SU-DHL-6 (cell line): ENCODE measurements at regions not wholly inside any gene's neighbourhood (a gene's known extent, or its start where the extent isn't known, plus 50 kb on each side); places are given as distances from the start of the nearest gene placed in this dataset.

Experiments
- H2AFZ ChIP-seq: fragments of 200-600 bp; sonication (generic); 2 replicates; pipeline ENCODE4 v1.6.1; 2014; ENCODE audit warnings: low read depth, mild to moderate bottlenecking, moderate library complexity, mixed read lengths, antibody characterized with exemption, low read length; ENCODE audit not compliant: severe bottlenecking
- H3F3A ChIP-seq: fragments of 200-600 bp; shearing (Covaris generic); 2 replicates; pipeline ENCODE4 v1.6.0; 2016; ENCODE audit warnings: antibody characterized with exemption, mild to moderate bottlenecking; ENCODE audit not compliant: insufficient read depth
- H3K27ac ChIP-seq: fragments of 200-600 bp; sonication (generic); 2 replicates; pipeline ENCODE4 v1.5.1; 2016; ENCODE audit warnings: low read depth, mild to moderate bottlenecking, low read length, moderate library complexity, mixed read lengths
- H3K27me3 ChIP-seq: fragments of 200-600 bp; sonication (generic), shearing (Covaris generic); 2 replicates; pipeline ENCODE4 v1.6.0; 2014; ENCODE audit warnings: mild to moderate bottlenecking, low read length
- H3K36me3 ChIP-seq: fragments of 200-600 bp; sonication (generic); 2 replicates; pipeline ENCODE4 v1.6.1; 2014; ENCODE audit warnings: mild to moderate bottlenecking, low read length, mixed read lengths
- H3K4me2 ChIP-seq: fragments of 300-600, 200-600 bp; shearing (Covaris generic), sonication (generic); 2 replicates; pipeline ENCODE4 v1.6.0; 2014; ENCODE audit warnings: low read length, low read depth, mild to moderate bottlenecking; ENCODE audit not compliant: poor library complexity, severe bottlenecking
- H3K4me3 ChIP-seq: fragments of 200-600 bp; sonication (generic); 2 replicates; pipeline ENCODE4 v1.5.1; 2014; ENCODE audit warnings: antibody characterized with exemption, low read length, mild to moderate bottlenecking, mixed read lengths; ENCODE audit not compliant: insufficient read depth, poor library complexity, severe bottlenecking
- H3K79me2 ChIP-seq: fragments of 200-600 bp; sonication (generic); 2 replicates; pipeline ENCODE4 v1.6.1; 2014; ENCODE audit warnings: mild to moderate bottlenecking, low read length, moderate library complexity; ENCODE audit not compliant: insufficient read depth
- H3K9ac ChIP-seq: fragments of 200-600 bp; sonication (generic); 2 replicates; pipeline ENCODE4 v1.7.0; 2014; ENCODE audit warnings: mild to moderate bottlenecking, low read length
- H3K9me2 ChIP-seq: fragments of 200-600 bp; sonication (generic); replicated peaks from 2 replicates; pipeline ENCODE4 v1.6.1; 2014; ENCODE audit warnings: low read length; ENCODE audit not compliant: insufficient read depth
- H3K9me3 ChIP-seq: fragments of 200-600 bp; sonication (generic); 2 replicates; pipeline ENCODE4 v1.6.1; 2014; ENCODE audit warnings: low read length, mixed read lengths; ENCODE audit not compliant: insufficient read depth
- H4K20me1 ChIP-seq: fragments of 200-600 bp; sonication (generic); 2 replicates; pipeline ENCODE4 v1.6.1; 2014; ENCODE audit warnings: low read depth, mild to moderate bottlenecking, antibody characterized with exemption, low read length, moderate library complexity, mixed read lengths
- EZH2phosphoT487 ChIP-seq: fragments of 200-600 bp; sonication (generic), shearing (Covaris generic); conservative IDR thresholded peaks from 2 replicates; pipeline ENCODE4 v1.6.1; 2018; ENCODE audit warnings: mild to moderate bottlenecking, antibody characterized with exemption, low read length, moderate library complexity, mixed read lengths
- TF ChIP-seq, protein P1 (sequence below): fragments of 200-600 bp; sonication (generic); IDR thresholded peaks from one replicate; pipeline ENCODE4 v1.5.1; 2017; ENCODE audit warnings: antibody characterized with exemption, mild to moderate bottlenecking, low read length, moderate library complexity; ENCODE audit not compliant: insufficient read depth, poor library complexity, severe bottlenecking

DNA sequence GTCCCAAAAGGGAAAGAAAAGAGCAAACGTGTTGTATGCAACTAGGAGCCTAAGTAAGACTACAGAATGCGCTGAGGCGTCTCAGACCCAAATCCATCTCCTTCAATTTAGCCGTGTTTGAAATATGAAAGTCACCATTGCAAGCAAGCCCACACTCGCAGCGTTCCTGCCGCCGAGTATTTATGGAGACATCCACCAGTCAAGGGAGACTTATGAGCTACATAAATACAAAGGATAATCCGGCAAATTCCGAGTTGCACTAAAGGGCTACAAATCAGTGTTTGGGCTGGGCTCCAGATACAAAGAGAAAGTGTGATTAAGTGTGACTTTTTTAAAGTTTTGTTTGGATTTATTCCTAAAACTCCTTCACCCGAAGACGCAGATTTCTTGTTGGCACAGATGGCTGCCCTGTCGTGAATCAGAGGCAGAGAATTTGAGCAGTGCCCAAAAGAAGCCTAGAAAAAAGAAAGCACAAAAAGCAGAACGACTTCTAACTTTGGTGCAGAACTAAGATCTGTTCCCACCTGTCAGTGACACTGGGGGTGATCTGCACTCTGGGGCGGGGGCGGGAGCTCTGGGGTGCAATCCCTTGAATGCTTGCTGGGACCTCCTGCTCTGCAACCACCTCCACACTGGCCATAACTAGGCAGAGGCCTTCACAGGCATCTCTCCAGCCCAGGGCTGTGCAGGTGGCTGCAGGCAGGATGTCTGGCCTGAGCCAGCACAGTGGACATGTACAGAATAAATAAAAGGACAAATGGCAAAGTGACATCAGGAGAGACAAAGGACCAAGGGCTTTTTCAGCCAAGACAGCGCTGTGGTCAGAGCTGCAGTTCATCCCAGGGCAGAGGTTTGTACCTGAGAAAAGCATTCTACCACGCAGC lies 489.7 kb downstream of the NPHP4 start:
- Histone ChIP-seq H3F3A (no peaks in the 10 kb centered on the region), H4K20me1 (no peaks in the 10 kb centered on the region), H3K36me3 (no peaks in the 10 kb centered on the region), H3K9me2 (no peaks in the 10 kb centered on the region), H3K9me3 (no peaks in the 10 kb centered on the region), H2AFZ (no peak overlapping the region), H3K27ac (no peak overlapping the region), H3K27me3 (no peaks in the 10 kb centered on the region), H3K9ac (no peak overlapping the region), H3K79me2 (no peaks in the 10 kb centered on the region), H3K4me3 (no peak overlapping the region), H3K4me2 (no peak overlapping the region)
- TF ChIP-seq EZH2phosphoT487 = no peak
- TF ChIP-seq, protein P1, sequence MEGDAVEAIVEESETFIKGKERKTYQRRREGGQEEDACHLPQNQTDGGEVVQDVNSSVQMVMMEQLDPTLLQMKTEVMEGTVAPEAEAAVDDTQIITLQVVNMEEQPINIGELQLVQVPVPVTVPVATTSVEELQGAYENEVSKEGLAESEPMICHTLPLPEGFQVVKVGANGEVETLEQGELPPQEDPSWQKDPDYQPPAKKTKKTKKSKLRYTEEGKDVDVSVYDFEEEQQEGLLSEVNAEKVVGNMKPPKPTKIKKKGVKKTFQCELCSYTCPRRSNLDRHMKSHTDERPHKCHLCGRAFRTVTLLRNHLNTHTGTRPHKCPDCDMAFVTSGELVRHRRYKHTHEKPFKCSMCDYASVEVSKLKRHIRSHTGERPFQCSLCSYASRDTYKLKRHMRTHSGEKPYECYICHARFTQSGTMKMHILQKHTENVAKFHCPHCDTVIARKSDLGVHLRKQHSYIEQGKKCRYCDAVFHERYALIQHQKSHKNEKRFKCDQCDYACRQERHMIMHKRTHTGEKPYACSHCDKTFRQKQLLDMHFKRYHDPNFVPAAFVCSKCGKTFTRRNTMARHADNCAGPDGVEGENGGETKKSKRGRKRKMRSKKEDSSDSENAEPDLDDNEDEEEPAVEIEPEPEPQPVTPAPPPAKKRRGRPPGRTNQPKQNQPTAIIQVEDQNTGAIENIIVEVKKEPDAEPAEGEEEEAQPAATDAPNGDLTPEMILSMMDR = no peak

DNA sequence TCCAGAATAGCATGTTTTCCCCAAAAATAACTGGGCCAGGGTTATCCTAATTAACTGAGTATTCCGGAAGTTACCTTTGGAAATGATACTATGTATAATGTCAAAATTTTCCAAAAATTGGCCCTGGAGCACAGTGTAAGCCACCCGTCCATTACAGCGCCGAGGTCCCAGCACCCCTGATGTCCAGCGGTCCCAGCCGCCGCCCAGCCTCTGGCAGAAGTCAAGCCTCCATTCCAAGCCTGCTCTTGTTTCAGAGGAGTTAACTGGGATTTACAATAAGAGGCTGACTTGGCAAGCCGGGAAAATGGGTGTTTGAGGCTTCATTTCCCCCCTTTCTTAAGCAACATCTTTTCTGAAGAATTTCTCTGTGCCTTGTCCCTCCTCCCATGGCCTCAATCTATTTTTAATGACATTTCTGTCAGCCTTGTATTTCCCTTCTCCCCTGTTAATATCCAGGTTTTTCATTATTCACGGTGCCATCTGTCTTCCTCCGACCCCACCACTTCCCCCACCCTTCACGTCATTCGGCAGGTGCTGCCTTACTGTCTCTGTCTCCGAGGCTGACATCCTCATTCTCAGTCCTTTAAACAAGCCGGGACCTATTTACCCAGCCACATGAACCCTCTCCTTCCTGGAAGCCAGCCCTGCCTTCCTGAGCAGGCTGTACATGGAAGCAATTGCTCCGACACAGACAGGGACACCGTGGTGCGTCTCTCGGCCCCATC lies 490.9 kb downstream of the NPHP4 start:
- Histone ChIP-seq H3F3A (no peaks in the 10 kb centered on the region), H3K4me2 (no peak overlapping the region), H3K9ac (no peak overlapping the region), H3K36me3 (no peaks in the 10 kb centered on the region), H3K9me2 (no peaks in the 10 kb centered on the region), H4K20me1 (no peaks in the 10 kb centered on the region), H3K9me3 (no peaks in the 10 kb centered on the region), H3K27me3 (no peaks in the 10 kb centered on the region), H3K27ac (no peak overlapping the region), H3K4me3 (no peak overlapping the region), H3K79me2 (no peaks in the 10 kb centered on the region), H2AFZ (no peak overlapping the region)
- TF ChIP-seq, protein P1 = no peak
- TF ChIP-seq EZH2phosphoT487 = no peak

DNA sequence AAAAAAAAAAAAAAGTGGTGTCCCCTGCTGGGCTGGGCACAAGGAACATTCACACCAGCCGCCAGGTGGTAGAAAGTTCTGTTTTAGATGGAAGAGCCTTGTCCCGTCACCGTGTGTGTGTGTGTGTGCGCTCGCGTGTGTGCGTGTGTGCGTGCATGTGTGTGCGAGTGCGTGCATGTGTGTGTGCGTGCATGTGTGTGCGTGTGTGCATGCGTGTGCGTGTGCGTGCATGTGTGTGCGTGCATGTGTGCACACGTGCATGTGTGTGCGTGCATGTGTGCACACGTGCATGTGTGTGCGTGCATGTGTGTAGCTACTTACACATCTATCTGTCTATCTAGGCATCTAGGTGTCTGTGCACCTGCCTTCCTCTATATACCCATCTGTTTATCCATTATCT lies 491.7 kb downstream of the NPHP4 start:
- Histone ChIP-seq H3K9me3 (no peaks in the 10 kb centered on the region), H3K27me3 (no peaks in the 10 kb centered on the region), H3K9me2 (no peaks in the 10 kb centered on the region), H4K20me1 (no peaks in the 10 kb centered on the region), H3F3A (no peaks in the 10 kb centered on the region), H3K9ac (no peak overlapping the region), H3K4me2 (no peak overlapping the region), H2AFZ (no peak overlapping the region), H3K36me3 (no peaks in the 10 kb centered on the region), H3K79me2 (no peaks in the 10 kb centered on the region), H3K4me3 (no peak overlapping the region), H3K27ac (no peak overlapping the region)
- no peak for TF ChIP-seq EZH2phosphoT487
- TF ChIP-seq, protein P1 = no peak
